ENCODE measurements at regions not wholly inside any gene's neighbourhood (a gene's known extent, or its start where the extent isn't known, plus 50 kb on each side); places are given as distances from the start of the nearest gene placed in this dataset.

GRCh38 chr14:98773814-98774213 lies 498.2 kb downstream of the BCL11B start:
- H3K36me3 ChIP-seq: no peaks in the 10 kb centered on the region
- no peak overlapping the region for H3K4me3 ChIP-seq
- H3K9me3 ChIP-seq: no peaks in the 10 kb centered on the region
- H3K27ac ChIP-seq: no peak overlapping the region
- no peaks in the 10 kb centered on the region for H4K20me1 ChIP-seq
- no peak for TF ChIP-seq Cebpa-rat (IDR thresholded peaks at IDR 0.05)
- no peaks in the 10 kb centered on the region for H3K27me3 ChIP-seq
- H3K4me1 ChIP-seq: no peaks in the 10 kb centered on the region
- no peak overlapping the region for H3K4me2 ChIP-seq
- no peak overlapping the region for H3K9ac ChIP-seq

DNA sequence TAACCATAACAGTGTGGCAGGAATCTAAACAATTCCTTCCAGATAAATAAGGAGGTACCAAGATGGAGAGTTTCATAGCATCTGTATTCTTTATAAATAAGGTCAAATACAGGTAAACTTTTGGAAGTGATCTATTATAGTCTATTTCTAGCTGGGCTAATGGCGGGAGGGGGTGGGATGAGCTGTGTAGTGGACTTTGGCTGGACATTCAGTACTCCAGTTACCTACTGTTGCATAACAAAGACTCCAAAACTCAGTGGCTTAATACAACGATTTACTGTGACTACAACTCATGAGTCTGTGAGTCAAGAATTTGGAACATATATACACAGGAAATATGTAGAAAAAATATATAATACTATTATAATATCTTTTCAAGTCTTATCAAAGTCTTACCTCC lies 496.1 kb downstream of the BCL11B start:
- Histone ChIP-seq H3K4me3 (no peak overlapping the region), H3K4me2 (no peak overlapping the region), H3K27me3 (no peaks in the 10 kb centered on the region), H3K4me1 (no peaks in the 10 kb centered on the region), H3K36me3 (no peaks in the 10 kb centered on the region), H3K27ac (no peak overlapping the region), H4K20me1 (no peaks in the 10 kb centered on the region), H3K9ac (no peak overlapping the region), H3K9me3 (no peaks in the 10 kb centered on the region)
- no peak for TF ChIP-seq Cebpa-rat (IDR thresholded peaks at IDR 0.05)

DNA sequence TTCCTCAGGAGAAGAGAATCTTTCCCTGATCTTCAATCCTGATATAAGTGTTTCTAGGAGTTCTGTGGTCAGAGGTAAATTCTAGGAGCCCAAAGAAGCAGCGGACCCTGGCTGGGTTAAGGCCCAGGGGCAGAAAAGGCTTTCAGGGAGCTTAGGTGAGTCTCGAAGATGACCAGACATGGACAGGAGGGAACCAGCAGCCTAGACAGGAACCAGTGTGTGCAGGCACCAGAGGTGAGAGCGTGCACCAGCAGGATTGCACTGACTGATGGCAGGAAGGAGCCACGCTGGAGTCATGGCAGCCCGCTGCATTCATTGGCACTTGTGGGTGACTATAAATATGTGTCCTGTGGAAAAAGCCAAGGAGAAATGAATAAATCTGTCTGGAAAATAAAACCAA lies 489.9 kb downstream of the BCL11B start:
- Histone ChIP-seq H4K20me1 (no peaks in the 10 kb centered on the region), H3K27me3 (no peaks in the 10 kb centered on the region), H3K4me1 (no peaks in the 10 kb centered on the region), H3K36me3 (no peaks in the 10 kb centered on the region), H3K27ac (no peak overlapping the region), H3K4me3 (no peak overlapping the region), H3K9me3 (no peaks in the 10 kb centered on the region), H3K4me2 (no peak overlapping the region), H3K9ac (no peak overlapping the region)
- TF ChIP-seq Cebpa-rat (IDR thresholded peaks at IDR 0.05): no peak

DNA sequence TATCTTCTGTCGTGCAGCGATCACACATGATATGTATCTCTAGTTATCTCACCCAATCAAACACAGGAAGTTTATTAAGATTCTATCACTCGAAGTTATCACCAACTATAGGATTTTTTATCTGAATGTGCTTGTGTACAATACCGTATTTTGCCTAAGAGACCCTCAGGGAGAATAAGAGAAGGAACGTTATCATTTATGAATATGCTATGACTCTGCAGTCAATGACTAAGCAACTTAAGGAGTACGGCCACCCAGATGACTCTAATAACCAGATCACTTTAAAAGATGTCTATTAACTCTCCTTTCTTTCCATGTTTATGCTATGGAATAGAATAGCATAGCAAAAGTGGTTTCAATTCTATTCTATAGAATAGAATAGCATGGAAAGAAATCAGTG lies 486.4 kb downstream of the BCL11B start:
- no peaks in the 10 kb centered on the region for H3K36me3 ChIP-seq
- no peak for TF ChIP-seq Cebpa-rat (IDR thresholded peaks at IDR 0.05)
- no peaks in the 10 kb centered on the region for H3K27me3 ChIP-seq
- no peaks in the 10 kb centered on the region for H3K4me1 ChIP-seq
- no peak overlapping the region for H3K9ac ChIP-seq
- no peaks in the 10 kb centered on the region for H4K20me1 ChIP-seq
- H3K27ac ChIP-seq: no peak overlapping the region
- no peak overlapping the region for H3K4me3 ChIP-seq
- H3K4me2 ChIP-seq: no peak overlapping the region
- no peaks in the 10 kb centered on the region for H3K9me3 ChIP-seq

GRCh38 chr14:98786456-98786855 lies 485.5 kb downstream of the BCL11B start:
- H3K36me3 ChIP-seq: no peaks in the 10 kb centered on the region
- no peak overlapping the region for H3K9ac ChIP-seq
- no peaks in the 10 kb centered on the region for H3K4me1 ChIP-seq
- no peaks in the 10 kb centered on the region for H3K27me3 ChIP-seq
- H3K9me3 ChIP-seq: no peaks in the 10 kb centered on the region
- no peaks in the 10 kb centered on the region for H4K20me1 ChIP-seq
- TF ChIP-seq Cebpa-rat (IDR thresholded peaks at IDR 0.05): no peak
- H3K27ac ChIP-seq: no peak overlapping the region
- no peak overlapping the region for H3K4me3 ChIP-seq
- no peak overlapping the region for H3K4me2 ChIP-seq

- Histone ChIP-seq H3K4me2 (no peak overlapping the region), H3K36me3 (no peaks in the 10 kb centered on the region), H3K27me3 (no peaks in the 10 kb centered on the region), H3K4me3 (no peak overlapping the region), H3K9me3 (peaks cover 9% of the 10 kb centered on the region; the same call in 1 of the 2 replicates), H3K4me1 (no peaks in the 10 kb centered on the region), H4K20me1 (no peaks in the 10 kb centered on the region), H3K9ac (no peak overlapping the region), H3K27ac (no peak overlapping the region)
- no peak for TF ChIP-seq Cebpa-rat (IDR thresholded peaks at IDR 0.05)
Measured at GRCh38 chr14:98791661-98792060, 480.3 kb downstream of the BCL11B start.

- Histone ChIP-seq H3K4me3 (no peak overlapping the region), H3K4me1 (no peaks in the 10 kb centered on the region), H3K9ac (no peak overlapping the region), H3K9me3 (peaks cover 9% of the 10 kb centered on the region; the same call in 1 of the 2 replicates), H3K36me3 (no peaks in the 10 kb centered on the region), H3K27ac (no peak overlapping the region), H3K4me2 (no peak overlapping the region), H3K27me3 (no peaks in the 10 kb centered on the region), H4K20me1 (no peaks in the 10 kb centered on the region)
- no peak for TF ChIP-seq Cebpa-rat (IDR thresholded peaks at IDR 0.05)
Measured at GRCh38 chr14:98792171-98792570, 479.8 kb downstream of the BCL11B start.

DNA sequence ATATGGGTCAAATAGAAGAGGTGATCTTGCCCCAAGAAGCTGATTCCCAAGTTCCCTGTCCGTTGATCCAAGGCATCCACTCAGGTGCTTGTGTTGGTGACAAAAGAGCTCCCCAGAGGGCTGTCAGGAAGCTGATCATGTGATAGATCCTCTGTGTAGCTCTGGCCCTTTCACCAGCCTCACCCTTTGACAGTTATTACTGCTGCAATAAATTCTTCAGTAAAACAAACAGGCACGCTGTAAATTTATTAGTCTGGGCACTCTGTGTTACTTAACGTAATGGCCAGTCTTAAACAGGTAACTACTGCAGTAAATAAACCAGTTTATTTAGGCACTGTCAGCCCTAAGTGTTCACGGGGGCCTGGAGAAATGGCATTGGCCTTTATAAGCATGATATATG lies 473.9 kb downstream of the BCL11B start:
- no peak overlapping the region for H3K9ac ChIP-seq
- H4K20me1 ChIP-seq: no peaks in the 10 kb centered on the region
- no peak overlapping the region for H3K4me2 ChIP-seq
- H3K27ac ChIP-seq: no peak overlapping the region
- no peaks in the 10 kb centered on the region for H3K27me3 ChIP-seq
- peaks cover 9% of the 10 kb centered on the region; the same call in 1 of the 2 replicates for H3K9me3 ChIP-seq
- H3K4me3 ChIP-seq: no peak overlapping the region
- no peaks in the 10 kb centered on the region for H3K4me1 ChIP-seq
- TF ChIP-seq Cebpa-rat (IDR thresholded peaks at IDR 0.05): no peak
- H3K36me3 ChIP-seq: no peaks in the 10 kb centered on the region

GRCh38 chr14:98799891-98800290 lies 472.1 kb downstream of the BCL11B start:
- Histone ChIP-seq H3K27ac (no peak overlapping the region), H3K4me1 (no peaks in the 10 kb centered on the region), H3K9me3 (peaks cover 1% of the 10 kb centered on the region; the same call in 1 of the 2 replicates), H4K20me1 (no peaks in the 10 kb centered on the region), H3K4me3 (no peak overlapping the region), H3K4me2 (no peak overlapping the region), H3K36me3 (no peaks in the 10 kb centered on the region), H3K27me3 (no peaks in the 10 kb centered on the region), H3K9ac (no peak overlapping the region)
- no peak for TF ChIP-seq Cebpa-rat (IDR thresholded peaks at IDR 0.05)

GRCh38 chr14:98802044-98802443 lies 470.0 kb downstream of the BCL11B start:
- H3K27me3 ChIP-seq: no peaks in the 10 kb centered on the region

DNA sequence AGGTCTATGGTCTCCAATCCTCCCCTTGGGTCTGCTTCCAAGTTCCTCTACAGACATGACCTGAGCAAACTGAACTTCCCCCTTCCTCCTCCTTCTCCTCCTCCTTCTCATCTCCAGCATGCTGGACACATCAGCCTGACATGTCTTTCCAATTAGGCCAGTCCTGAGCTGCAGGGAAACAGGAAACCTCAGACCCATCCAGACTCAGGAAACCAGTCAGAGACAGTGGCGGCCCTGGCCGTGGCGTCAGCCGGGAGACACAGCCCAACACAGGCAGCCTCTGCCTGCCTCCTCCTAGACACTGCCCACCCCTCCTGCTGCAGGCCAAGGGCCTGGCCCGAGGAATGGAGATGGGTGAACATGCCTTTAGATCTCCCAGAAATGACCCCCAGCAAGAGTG lies 468.8 kb downstream of the BCL11B start:
- H3K4me2 ChIP-seq: no peak overlapping the region
- TF ChIP-seq Cebpa-rat (IDR thresholded peaks at IDR 0.05): no peak
- H3K27me3 ChIP-seq: no peaks in the 10 kb centered on the region
- H3K4me1 ChIP-seq: no peaks in the 10 kb centered on the region
- H3K9ac ChIP-seq: no peak overlapping the region
- no peaks in the 10 kb centered on the region for H3K36me3 ChIP-seq
- no peak overlapping the region for H3K27ac ChIP-seq
- no peaks in the 10 kb centered on the region for H4K20me1 ChIP-seq
- no peak overlapping the region for H3K4me3 ChIP-seq
- no peaks in the 10 kb centered on the region for H3K9me3 ChIP-seq

More at GRCh38 chr14:98802044-98802443, 470.0 kb downstream of the BCL11B start:
- Histone ChIP-seq H3K4me3 (no peak overlapping the region), H3K9ac (no peak overlapping the region), H3K27ac (no peak overlapping the region), H3K36me3 (no peaks in the 10 kb centered on the region), H3K4me1 (no peaks in the 10 kb centered on the region), H3K4me2 (no peak overlapping the region), H4K20me1 (no peaks in the 10 kb centered on the region), H3K9me3 (no peaks in the 10 kb centered on the region)
- TF ChIP-seq Cebpa-rat (IDR thresholded peaks at IDR 0.05): no peak

All from BLaER1 (cell line).